ENCODE measurements at regions not wholly inside any gene's neighbourhood (a gene's known extent, or its start where the extent isn't known, plus 50 kb on each side); places are given as distances from the start of the nearest gene placed in this dataset.

DNA sequence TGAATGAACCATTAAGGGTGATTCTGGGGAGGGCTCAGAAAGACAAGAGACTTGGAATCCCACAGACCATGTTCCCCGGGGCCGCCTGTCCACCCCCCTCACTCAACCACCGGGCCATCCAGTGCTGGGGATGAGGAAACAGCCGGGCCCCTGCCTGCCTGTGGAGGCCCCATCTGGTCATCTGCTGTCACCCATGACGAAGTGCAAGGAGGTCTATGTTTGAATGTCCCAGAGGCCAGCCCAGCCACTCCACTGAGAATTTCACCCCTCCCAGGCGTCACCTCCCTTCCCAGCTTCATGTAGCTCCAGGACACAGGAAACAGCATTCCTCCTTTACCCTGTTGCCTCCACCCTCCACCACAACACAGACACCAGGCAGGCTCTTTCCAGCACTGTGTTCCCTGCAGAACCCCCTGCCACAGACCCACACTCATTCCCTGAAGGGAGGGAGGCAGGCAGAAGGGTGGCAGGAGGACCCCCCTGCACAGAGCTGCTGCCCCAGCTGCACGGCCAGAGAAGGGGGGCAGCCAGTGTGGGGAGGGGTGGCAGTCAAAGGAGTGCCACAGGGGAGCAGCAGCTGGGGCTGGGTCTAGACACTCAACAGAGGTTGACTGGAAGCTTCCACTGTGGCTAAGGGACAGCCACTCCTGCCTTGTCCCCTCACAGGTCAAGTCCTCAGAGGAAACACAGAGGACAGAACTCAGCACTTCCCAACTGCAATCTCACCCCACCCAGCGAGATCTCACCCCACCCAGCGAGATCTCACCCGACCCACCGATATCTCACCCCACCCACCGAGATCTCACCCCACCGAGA, 50.3 kb upstream of the PPP2R5C start:
- no peak overlapping the region for H3K27ac Mint-ChIP-seq
- H3K9me3 Mint-ChIP-seq = no peaks in the 10 kb centered on the region
- H3K36me3 Mint-ChIP-seq (ENCODE audit: low read depth) = no peaks in the 10 kb centered on the region
- no peak overlapping the region for H3K4me3 Mint-ChIP-seq
- intact Hi-C loops (cut with micrococcal nuclease) = no loop called here
- DNase-seq = no peak
- H3K4me1 Mint-ChIP-seq (ENCODE audit: low read depth) = peaks cover 25% of the 10 kb centered on the region
- CTCF ChIA-PET = interaction anchor here (0.6 kb wide), 2 partner anchors 51 to 1655 kb away, joined by 3 read pairs; no protein-coding TSS in a partner anchor
- H3K27me3 Mint-ChIP-seq (ENCODE audit: low read depth) = no peaks in the 10 kb centered on the region
